DMS153 treated with DMSO at 0.1 percent for 48 hours (cell line): ENCODE measurements at regions not wholly inside any gene's neighbourhood (a gene's known extent, or its start where the extent isn't known, plus 50 kb on each side); places are given as distances from the start of the nearest gene placed in this dataset.
"Not testable (repeated sequence)": the region's sequence is repeated elsewhere in the genome, so short reads cannot be mapped to it uniquely, and the experiment has no call there.

Experiments used
- DNase-seq: peaks from one replicate; lab custom pipeline; 2025; ENCODE audit not compliant: unreplicated experiment; lab: John Stamatoyannopoulos, UW

- not testable (repeated sequence) for DNase-seq
Observed at GRCh38 chr7:29696402-29696801, 109.9 kb upstream of the WIPF3 start.

GRCh38 chr7:29699723-29700122 lies 106.6 kb upstream of the WIPF3 start:
- DNase-seq: not testable (repeated sequence)

- not testable (repeated sequence) for DNase-seq
Observed at GRCh38 chr7:29701540-29701939, 104.8 kb upstream of the WIPF3 start.

- not testable (repeated sequence) for DNase-seq
Observed at GRCh38 chr7:29703830-29704229, 102.5 kb upstream of the WIPF3 start.

- not testable (repeated sequence) for DNase-seq
Observed at GRCh38 chr7:29709002-29709401, 97.3 kb upstream of the WIPF3 start.

GRCh38 chr7:29723127-29723526 lies 83.2 kb upstream of the WIPF3 start:
- not testable (repeated sequence) for DNase-seq

GRCh38 chr7:29723599-29723998 lies 82.7 kb upstream of the WIPF3 start:
- no peak for DNase-seq

- not testable (repeated sequence) for DNase-seq
Observed at GRCh38 chr7:29729534-29730165, 76.7 kb upstream of the WIPF3 start.

- DNase-seq: no peak
Observed at GRCh38 chr7:29734246-29734731, 72.0 kb upstream of the WIPF3 start.

- DNase-seq: peak; percentile 38
Observed at GRCh38 chr7:29747645-29748245, 58.6 kb upstream of the WIPF3 start.

- DNase-seq: peak; percentile 70
Observed at GRCh38 chr7:29748286-29749099, 57.8 kb upstream of the WIPF3 start.

- no peak for DNase-seq
Observed at GRCh38 chr7:29749701-29750321, 56.5 kb upstream of the WIPF3 start.

- not testable (repeated sequence) for DNase-seq
Observed at GRCh38 chr7:29750373-29750940, 55.9 kb upstream of the WIPF3 start.

- DNase-seq: not testable (repeated sequence)
Observed at GRCh38 chr7:29751012-29751411, 55.3 kb upstream of the WIPF3 start.

GRCh38 chr7:29754874-29755490 lies 51.3 kb upstream of the WIPF3 start:
- DNase-seq: no peak
